GM08714 (cell line): ENCODE measurements at regions not wholly inside any gene's neighbourhood (a gene's known extent, or its start where the extent isn't known, plus 50 kb on each side); places are given as distances from the start of the nearest gene placed in this dataset.
"Not testable (repeated sequence)": the region's sequence is repeated elsewhere in the genome, so short reads cannot be mapped to it uniquely, and the experiment has no call there.

Experiments used
- H3K4me3 ChIP-seq: fragments of 200-500 bp; sonication (Bioruptor generic); 2 replicates; pipeline ENCODE4 v1.5.1; 2014; ENCODE audit warnings: mild to moderate bottlenecking, low read length, inconsistent platforms
- ZNF274 ChIP-seq: IDR thresholded peaks from 2 replicates; pipeline ENCODE4 v1.6.1; 2012; ENCODE audit warnings: mild to moderate bottlenecking, low read depth, low read length

- no peak overlapping the region for H3K4me3 ChIP-seq
- TF ChIP-seq ZNF274: no peak
Measured at GRCh38 chr1:166616206-166616605, 223.1 kb upstream of the POGK start.

GRCh38 chr1:166626711-166627110 is 212.6 kb upstream of the POGK start:
- no peak for TF ChIP-seq ZNF274
- no peak overlapping the region for H3K4me3 ChIP-seq

DNA sequence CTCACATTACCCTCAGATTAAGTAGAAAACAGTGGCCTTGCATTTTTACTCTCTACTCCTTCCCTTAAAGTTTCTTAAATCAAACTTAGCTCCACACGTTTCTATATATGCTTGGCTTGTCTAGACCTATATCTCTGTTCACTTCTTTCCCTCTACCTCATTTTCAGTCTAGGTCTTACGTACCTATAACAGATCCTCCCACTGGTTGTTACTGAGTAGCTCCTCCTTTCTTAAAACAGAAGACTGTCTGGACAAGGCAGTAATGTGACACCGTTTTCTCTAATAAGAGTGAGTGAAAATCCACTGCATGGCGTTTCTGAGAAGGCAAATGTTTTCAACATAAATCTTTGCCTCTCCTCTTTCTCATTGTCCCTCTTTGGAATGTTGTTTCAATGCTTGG is 211.7 kb upstream of the POGK start:
- no peak overlapping the region for H3K4me3 ChIP-seq
- no peak for TF ChIP-seq ZNF274

- TF ChIP-seq ZNF274: no peak
- H3K4me3 ChIP-seq: no peak overlapping the region
Measured at GRCh38 chr1:166628259-166628658, 211.0 kb upstream of the POGK start.

GRCh38 chr1:166629946-166630345 is 209.3 kb upstream of the POGK start:
- no peak for TF ChIP-seq ZNF274
- H3K4me3 ChIP-seq: no peak overlapping the region

- H3K4me3 ChIP-seq: no peak overlapping the region
- no peak for TF ChIP-seq ZNF274
Measured at GRCh38 chr1:166630369-166630768, 208.9 kb upstream of the POGK start.

- TF ChIP-seq ZNF274: no peak
- H3K4me3 ChIP-seq: no peak overlapping the region
Measured at GRCh38 chr1:166638137-166638536, 201.1 kb upstream of the POGK start.

- not testable (repeated sequence) for H3K4me3 ChIP-seq
Measured at GRCh38 chr1:166657228-166657627, 182.0 kb upstream of the POGK start.

DNA sequence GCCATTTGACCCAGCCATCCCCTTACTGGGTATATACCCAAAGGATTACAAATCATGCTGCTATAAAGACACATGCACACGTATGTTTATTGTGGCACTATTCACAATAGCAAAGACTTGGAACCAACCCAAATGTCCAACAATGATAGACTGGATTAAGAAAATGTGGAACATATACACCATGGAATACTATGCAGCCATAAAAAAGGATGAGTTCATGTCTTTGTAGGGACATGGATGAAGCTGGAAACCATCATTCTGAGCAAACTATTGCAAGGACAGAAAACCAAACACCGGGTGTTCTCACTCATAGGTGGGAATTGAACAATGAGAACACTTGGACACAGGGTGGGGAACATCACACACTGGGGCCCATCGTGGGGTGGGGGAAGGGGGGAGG is 172.5 kb upstream of the POGK start:
- H3K4me3 ChIP-seq: not testable (repeated sequence)

GRCh38 chr1:166667600-166667999 is 171.7 kb upstream of the POGK start:
- not testable (repeated sequence) for H3K4me3 ChIP-seq

- H3K4me3 ChIP-seq: no peak overlapping the region
- TF ChIP-seq ZNF274: no peak
Measured at GRCh38 chr1:166671627-166672026, 167.6 kb upstream of the POGK start.

DNA sequence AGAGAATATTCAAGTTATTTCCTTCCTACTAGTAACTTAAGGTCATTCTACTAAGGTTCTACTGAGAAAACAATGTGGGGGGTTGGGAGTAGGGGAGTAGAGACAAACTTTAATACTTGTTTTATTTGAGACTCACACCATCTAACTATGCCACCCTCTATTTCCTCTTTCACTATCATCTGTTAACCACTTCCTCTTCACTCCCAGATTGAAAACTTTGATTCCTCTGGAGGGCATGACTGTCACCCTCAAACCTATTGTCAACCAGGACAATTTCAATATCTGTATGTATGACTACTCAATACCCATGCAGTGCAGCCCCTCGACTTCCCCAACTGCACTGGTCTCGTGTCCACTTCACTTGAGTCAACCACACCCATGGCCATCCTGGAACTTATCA is 165.6 kb upstream of the POGK start:
- H3K4me3 ChIP-seq: no peak overlapping the region
- TF ChIP-seq ZNF274: no peak

DNA sequence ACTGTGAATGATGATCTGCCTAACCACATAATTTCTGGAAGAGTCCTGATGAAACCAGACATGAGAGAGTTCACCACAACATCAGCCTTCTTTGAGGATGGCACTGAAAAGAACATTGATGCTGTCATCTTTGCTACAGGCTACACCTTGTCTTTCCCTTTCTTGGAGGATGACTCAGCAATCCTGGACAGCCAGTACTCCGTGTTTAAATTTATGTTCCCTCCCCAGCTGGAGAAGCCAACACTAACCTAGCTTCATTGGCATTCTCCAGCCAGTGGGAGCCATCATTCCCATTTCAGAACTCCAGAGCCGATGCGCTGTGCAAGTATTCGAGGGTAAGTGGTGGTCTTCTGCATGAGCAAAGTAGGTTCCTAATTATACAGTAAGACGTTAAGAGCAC is 164.1 kb upstream of the POGK start:
- H3K4me3 ChIP-seq: no peak overlapping the region
- TF ChIP-seq ZNF274: no peak

- no peak overlapping the region for H3K4me3 ChIP-seq
- no peak for TF ChIP-seq ZNF274
Measured at GRCh38 chr1:166676981-166677380, 162.3 kb upstream of the POGK start.

- no peak for TF ChIP-seq ZNF274
- no peak overlapping the region for H3K4me3 ChIP-seq
Measured at GRCh38 chr1:166679369-166679768, 159.9 kb upstream of the POGK start.

DNA sequence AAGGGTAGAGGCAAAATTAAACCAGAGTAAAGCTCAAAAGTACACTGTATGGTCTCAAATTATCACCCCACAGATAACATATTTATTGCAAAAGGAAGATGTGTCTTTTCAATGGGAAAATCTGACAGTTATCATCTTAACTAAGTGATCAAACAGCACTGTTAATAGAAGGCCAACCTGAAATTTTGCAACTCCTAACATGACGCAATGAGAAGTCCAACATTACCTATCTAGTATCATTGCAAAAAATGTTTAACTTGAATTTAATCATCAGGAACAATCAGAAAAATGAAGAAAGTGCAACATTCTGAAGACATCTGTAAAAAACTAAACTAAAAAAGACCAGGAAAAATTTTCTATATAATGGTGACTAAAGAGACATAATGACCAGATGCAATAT is 156.7 kb upstream of the POGK start:
- TF ChIP-seq ZNF274: no peak
- no peak overlapping the region for H3K4me3 ChIP-seq

- not testable (repeated sequence) for H3K4me3 ChIP-seq
Measured at GRCh38 chr1:166684669-166685068, 154.6 kb upstream of the POGK start.

DNA sequence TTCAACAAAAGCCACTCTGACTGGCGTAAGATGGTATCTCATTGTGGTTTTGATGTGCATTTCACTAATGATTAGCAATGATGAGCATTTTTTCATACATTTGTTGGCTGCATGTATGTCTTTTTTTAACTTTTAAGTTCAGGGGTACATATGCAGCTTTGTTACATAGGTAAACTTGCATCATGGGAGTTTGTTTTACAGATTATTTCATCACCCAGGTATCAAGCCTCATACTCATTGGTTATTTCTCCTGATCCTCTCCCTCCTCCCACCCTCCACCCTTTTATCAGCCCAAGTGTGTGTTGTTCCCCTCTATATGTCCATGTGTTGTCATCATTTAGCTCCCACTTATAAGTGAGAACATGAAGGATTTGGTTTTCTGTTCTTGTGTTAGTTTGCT is 154.1 kb upstream of the POGK start:
- no peak overlapping the region for H3K4me3 ChIP-seq
- TF ChIP-seq ZNF274: no peak

DNA sequence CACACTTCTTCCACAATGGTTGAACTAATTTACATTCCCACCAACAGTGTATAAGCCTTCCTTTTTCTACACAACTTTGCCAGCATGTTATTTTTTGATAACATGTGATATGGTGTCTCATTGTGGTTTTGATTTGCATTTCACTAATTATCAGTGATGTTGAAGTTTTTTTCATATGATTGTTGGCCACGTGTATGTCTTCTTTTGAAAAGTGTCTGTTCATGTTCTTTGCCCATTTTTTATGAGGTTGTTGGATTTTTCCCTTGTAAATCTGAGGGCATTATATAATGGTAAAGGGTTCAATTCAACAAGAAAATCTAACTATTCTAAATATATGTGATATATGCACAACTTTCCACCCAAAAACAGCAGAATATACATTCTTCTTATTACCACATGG is 153.4 kb upstream of the POGK start:
- not testable (repeated sequence) for H3K4me3 ChIP-seq

DNA sequence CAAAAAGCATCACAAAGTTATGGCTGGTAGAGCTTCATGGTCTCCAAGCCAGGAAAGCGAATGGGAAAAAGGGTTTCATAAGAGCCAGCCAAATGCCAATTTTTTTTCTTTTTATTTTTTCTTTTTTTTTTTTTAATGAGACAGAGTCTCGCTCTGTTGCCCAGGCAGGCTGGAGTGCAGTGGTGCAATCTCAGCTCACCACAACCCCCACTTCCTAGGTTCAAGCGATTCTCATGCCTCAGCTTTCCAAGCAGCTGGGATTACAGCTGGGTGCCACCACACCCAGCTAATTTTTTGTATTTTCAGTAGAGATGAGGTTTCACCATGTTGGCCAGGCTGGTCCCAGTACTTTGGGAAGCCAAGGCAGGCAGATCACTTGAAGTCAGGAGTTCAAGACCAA is 148.7 kb upstream of the POGK start:
- H3K4me3 ChIP-seq: not testable (repeated sequence)
